HG03342 (cell line): ENCODE measurements at regions not wholly inside any gene's neighbourhood (a gene's known extent, or its start where the extent isn't known, plus 50 kb on each side); places are given as distances from the start of the nearest gene placed in this dataset.

Source experiments
- ATAC-seq: cut with Tn5 transposase; IDR thresholded peaks from one replicate; pipeline ENCODE4 v1.9.1; 2021; ENCODE audit warnings: mild to moderate bottlenecking, moderate library complexity; ENCODE audit not compliant: unreplicated experiment

DNA sequence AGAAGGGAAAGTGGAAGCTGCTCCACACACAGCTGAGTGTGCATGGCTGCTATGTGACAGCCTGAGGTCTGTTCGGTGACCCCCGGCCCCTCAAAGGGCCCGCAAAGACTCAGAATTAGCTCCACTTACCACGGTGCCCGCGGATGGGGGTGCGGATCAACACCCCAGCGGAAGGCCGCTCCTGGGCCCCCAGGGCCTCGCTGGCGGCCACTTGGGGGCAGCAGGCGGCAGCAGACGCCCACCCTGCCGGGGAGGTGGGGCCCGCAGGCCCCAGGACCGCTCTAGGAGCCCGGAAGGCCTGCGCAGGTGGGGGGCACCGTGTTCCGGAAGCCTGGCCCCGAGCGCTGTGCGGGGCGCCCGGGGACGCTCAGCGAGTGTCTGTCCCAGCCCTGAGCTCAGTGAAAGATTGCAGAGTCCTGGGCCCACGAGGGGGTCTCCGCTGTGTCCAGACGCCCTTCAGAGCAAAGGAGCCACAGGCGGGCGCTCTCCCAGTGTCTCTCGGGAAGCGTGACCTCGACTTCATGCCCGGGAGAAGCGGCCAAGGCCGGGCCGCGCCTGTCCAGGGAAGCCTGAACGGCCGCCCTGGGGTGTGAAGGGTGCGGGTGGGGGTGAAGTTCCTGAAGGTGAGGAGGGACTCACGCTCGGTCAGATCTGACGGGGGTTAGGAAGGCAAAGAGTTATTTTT is 118.7 kb downstream of the VAPA start:
- no peak for ATAC-seq

GRCh38 chr18:10033016-10033399 is 119.2 kb downstream of the VAPA start:
- no peak for ATAC-seq

GRCh38 chr18:10035281-10035991 is 121.6 kb downstream of the VAPA start:
- ATAC-seq: no peak

- ATAC-seq: no peak
Measured at GRCh38 chr18:10036479-10036878, 122.7 kb downstream of the VAPA start.

DNA sequence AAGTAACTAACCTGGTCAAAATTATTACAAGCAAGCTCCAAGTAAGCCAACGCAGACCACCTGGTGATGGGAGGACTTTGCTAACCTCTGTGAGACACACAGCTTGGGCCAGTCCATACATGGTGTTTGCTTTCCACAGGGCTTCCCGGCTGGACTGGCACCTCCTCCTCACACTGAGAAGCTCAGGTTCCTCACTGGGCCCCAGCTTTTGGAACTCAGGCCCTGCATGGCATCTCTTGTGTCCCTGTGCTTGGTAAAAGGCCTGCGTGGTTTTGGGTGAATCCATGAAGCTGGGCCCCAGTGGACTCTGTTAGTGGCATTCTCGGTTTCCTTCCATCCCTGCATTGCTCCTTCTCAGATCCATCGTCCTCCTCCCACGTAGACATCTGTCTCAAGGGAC is 123.4 kb downstream of the VAPA start:
- no peak for ATAC-seq

GRCh38 chr18:10038268-10038667 is 124.5 kb downstream of the VAPA start:
- ATAC-seq: no peak

DNA sequence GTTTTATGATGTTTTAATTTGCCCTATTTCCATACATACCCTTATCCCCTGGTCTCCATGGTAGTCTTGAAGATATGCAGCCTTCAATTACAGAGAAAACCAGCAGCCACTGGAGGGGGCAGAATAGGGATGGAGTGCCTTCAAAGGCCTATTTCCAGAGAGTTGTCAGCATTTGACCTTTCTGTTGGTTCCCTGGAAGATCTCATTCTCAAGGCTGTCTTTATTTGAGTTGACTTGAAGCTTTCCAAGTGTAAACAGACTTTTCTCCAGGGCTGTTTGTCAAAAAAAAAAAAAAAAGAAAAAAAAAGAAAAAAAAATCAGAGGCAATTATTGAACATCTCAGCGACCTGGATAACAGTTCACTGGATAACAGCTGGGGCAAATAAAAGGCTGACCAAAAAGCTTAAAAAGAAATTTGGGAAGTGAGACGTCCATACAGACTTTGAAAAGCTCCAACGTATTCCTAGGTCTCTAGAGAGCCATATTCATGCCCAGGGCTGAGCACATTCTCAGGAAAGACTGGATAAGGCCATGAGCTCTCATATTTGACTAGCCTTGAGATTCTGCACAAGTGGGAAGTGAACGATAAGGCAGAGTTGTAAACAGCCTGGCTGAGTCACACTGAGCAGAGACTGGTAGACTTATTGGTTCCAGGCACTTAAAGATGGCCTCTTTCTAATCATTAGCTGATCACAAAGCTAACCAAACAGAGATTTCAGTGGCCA is 126.6 kb downstream of the VAPA start:
- no peak for ATAC-seq

- no peak for ATAC-seq
Measured at GRCh38 chr18:10041180-10041579, 127.4 kb downstream of the VAPA start.

GRCh38 chr18:10042492-10042891 is 128.7 kb downstream of the VAPA start:
- no peak for ATAC-seq

- no peak for ATAC-seq
Measured at GRCh38 chr18:10044054-10044453, 130.2 kb downstream of the VAPA start.

DNA sequence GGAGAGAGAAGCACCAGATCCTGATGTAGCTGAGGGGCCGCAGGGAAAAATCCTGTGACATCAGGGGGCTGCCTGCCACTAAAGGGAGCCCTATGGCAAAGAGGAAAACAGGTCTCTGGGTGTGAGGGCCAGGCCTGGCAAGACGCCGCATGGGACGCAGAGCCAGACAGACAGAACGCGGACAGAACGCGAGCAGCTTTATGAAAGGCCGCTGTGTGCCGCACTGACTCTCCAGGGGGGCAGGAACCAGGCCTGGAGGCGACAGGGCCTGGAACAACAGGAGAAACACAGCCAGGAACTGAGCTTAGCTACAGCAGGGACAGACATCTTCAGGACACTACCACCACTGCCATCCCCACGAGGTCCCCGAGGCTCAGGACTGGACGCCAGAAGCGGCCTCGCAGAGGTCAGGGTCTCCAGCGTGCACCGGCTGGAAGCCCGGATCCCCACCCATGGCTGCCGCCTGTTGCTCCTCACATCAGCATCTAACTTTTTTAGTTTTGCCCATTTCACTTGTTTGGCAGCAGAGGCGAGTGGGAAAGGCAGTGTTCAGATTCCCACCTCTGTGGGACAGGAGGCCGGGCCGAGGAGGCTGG is 131.6 kb downstream of the VAPA start:
- ATAC-seq: no peak

DNA sequence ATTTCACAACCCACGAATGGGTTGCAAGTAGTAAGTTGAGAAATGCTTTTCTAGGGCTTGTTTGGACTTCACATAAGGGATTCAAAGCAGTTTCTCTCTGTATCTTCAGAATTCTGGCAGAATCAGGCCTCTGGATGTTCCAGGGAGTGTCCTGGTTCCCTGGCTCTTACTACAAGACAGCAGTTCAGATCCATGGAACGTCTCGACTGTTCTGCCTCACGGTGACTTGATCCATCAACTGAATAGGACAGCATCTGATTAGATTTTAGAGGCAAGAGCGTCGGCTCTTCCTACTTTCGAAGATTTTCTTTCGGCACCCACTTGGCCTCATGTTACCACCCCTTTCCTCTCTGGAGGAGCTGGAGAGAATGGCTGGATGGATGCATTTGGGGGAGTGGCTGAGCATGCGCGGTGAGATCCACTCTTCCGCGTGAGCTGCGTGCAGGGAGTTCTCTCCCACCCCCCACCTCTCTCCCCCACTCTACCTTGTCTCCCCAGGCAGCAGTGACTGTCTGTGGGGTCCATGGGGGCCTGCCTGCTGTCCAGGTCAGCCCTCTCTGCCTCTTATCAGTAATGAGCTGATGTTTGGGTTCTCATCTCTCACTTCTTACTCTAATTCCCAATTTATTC is 132.5 kb downstream of the VAPA start:
- no peak for ATAC-seq

- ATAC-seq: no peak
Measured at GRCh38 chr18:10047237-10047636, 133.4 kb downstream of the VAPA start.

DNA sequence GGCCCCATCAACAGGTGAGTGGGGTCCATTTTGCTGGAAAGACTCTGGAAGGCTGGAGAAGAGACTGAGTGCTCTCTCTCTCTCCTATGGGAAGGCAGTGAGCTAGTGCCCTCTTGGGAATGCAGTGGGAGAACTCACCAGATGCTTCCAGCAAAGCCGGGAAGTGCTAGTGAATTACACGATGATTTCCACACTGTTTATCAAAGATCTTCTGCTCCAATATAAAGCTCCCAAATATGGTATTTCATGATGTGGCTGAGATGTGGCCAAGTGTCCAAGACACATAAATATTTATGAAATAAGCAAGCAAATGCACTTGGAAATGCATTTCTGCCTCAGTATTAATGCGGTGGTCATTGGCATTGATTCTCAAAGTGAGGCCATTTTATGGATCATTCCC is 135.9 kb downstream of the VAPA start:
- no peak for ATAC-seq

DNA sequence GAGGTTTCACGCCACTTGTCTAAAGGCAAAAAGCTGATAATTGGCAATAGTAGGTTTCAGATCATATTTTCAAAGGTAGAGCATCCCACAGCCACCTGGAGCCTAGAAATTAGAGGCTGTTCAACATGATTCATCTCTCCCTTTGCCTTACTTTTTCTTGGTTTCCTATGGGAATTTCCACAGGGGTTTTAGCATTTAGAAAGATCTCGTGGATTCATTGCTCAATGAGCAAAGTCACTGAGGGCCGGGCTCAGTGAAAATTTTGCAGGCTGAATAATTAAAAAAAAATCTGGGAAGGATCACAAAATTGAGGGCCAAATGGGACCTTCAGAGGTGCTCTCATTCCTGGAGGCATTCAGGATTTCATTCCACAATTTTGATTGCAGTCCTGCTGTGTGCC is 137.1 kb downstream of the VAPA start:
- no peak for ATAC-seq

GRCh38 chr18:10051877-10052631 is 138.2 kb downstream of the VAPA start:
- no peak for ATAC-seq

- ATAC-seq: no peak
Measured at GRCh38 chr18:10052871-10053270, 139.1 kb downstream of the VAPA start.

DNA sequence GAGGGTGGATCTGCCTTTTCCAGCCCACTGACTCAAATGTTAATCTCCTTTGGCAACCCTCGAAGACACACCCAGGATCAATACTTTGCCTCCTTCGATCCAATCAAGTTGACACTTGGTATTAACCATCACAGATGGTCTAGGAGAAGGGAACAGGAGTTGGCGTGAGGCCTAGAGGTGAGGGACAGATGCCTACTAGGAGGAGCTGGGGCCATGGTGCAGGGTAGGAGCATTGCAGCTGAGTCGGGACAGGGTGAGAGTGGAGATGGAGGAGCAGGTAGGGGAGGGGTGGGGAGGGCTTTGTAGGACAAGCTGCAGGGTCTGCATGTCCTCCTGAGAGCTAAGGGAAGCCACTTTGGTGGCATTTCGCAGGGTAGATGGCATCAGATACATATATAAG is 140.0 kb downstream of the VAPA start:
- no peak for ATAC-seq

DNA sequence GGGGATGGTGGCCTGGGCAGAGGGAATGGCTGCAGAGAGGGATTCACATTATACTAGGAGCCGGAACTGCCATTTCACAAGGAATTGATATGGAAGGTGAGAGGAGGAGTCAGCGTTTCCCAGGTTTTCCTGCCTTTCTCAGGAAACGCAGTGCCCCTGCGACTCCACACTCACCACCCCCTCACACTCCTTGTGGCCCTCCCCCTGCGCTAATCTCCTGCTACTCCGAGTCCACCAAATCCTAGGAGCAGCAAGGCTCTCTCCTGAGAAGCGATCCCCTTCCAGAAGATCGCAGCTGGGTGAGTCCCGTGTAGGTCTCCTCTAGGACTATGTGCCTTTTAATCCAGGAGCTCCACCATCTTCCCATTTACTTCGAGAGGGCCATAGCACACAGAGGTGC is 140.6 kb downstream of the VAPA start:
- no peak for ATAC-seq

GRCh38 chr18:10055125-10055750 is 141.4 kb downstream of the VAPA start:
- no peak for ATAC-seq
